ENCODE measurements at regions not wholly inside any gene's neighbourhood (a gene's known extent, or its start where the extent isn't known, plus 50 kb on each side); places are given as distances from the start of the nearest gene placed in this dataset.

DNA sequence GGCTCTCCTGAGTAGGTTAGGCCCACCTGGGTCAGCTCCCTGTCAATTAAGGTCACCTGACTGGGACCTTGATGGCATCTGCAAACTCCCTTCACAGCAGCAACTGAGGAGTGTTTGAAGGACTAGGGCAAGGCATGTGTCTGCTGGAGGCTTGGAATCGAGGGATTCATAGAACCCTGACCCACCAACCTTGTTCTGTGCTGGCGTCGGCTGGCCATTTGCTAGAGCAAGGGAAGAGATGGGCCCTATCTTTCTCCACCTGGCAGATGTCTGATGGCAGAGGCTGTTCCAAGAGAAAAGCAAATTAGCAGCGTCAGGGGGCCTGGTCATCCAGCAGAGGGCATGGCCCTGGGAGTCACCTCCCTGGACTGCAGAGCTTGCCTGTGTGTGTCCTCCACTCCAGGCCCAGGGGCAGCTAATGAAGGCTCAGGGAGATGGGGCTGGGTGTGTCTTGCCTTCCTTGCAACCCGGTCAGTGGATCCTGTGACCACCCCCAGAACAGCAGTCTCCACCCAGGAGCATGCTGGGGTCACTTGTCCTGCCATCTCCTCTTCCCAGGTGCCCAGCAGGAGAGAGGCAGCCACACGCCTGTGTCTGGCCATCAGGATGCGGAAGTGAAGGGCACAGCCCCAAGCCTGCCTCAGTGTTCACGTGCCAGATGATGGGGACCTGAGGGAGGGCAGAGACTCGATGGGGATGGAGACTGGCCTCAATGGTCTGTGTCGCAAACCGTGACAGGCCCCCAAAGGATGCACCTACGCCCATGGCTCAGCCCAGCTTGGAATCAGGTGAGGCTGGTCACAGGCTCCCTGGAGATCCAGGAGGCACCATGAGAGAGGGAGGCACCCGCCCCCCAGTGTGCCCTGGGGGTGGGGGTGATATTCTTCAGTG is 53.9 kb downstream of the BARX1 start:
- no peak for DNase-seq (ENCODE audit: low read depth)
- TF ChIP-seq, protein P1, sequence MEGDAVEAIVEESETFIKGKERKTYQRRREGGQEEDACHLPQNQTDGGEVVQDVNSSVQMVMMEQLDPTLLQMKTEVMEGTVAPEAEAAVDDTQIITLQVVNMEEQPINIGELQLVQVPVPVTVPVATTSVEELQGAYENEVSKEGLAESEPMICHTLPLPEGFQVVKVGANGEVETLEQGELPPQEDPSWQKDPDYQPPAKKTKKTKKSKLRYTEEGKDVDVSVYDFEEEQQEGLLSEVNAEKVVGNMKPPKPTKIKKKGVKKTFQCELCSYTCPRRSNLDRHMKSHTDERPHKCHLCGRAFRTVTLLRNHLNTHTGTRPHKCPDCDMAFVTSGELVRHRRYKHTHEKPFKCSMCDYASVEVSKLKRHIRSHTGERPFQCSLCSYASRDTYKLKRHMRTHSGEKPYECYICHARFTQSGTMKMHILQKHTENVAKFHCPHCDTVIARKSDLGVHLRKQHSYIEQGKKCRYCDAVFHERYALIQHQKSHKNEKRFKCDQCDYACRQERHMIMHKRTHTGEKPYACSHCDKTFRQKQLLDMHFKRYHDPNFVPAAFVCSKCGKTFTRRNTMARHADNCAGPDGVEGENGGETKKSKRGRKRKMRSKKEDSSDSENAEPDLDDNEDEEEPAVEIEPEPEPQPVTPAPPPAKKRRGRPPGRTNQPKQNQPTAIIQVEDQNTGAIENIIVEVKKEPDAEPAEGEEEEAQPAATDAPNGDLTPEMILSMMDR (IDR thresholded peaks at IDR 0.05; ENCODE audit: low read length, missing control alignments): no peak
- no peak overlapping the region for H3K4me3 ChIP-seq (replicated peaks; ENCODE audit: low read depth, low read length)

- H3K4me3 ChIP-seq (replicated peaks; ENCODE audit: low read depth, low read length): no peak overlapping the region
- no peak for DNase-seq (ENCODE audit: low read depth)
- TF ChIP-seq, protein P1 (IDR thresholded peaks at IDR 0.05; ENCODE audit: low read length, missing control alignments): no peak
These were observed 54.7 kb downstream of the BARX1 start for GRCh38 chr9:93900436-93900819.

- TF ChIP-seq, protein P1 (IDR thresholded peaks at IDR 0.05; ENCODE audit: low read length, missing control alignments): no peak
- DNase-seq (ENCODE audit: low read depth): no peak
- H3K4me3 ChIP-seq (replicated peaks; ENCODE audit: low read depth, low read length): no peak overlapping the region
These were observed 55.3 kb downstream of the BARX1 start for GRCh38 chr9:93899609-93900435.

DNA sequence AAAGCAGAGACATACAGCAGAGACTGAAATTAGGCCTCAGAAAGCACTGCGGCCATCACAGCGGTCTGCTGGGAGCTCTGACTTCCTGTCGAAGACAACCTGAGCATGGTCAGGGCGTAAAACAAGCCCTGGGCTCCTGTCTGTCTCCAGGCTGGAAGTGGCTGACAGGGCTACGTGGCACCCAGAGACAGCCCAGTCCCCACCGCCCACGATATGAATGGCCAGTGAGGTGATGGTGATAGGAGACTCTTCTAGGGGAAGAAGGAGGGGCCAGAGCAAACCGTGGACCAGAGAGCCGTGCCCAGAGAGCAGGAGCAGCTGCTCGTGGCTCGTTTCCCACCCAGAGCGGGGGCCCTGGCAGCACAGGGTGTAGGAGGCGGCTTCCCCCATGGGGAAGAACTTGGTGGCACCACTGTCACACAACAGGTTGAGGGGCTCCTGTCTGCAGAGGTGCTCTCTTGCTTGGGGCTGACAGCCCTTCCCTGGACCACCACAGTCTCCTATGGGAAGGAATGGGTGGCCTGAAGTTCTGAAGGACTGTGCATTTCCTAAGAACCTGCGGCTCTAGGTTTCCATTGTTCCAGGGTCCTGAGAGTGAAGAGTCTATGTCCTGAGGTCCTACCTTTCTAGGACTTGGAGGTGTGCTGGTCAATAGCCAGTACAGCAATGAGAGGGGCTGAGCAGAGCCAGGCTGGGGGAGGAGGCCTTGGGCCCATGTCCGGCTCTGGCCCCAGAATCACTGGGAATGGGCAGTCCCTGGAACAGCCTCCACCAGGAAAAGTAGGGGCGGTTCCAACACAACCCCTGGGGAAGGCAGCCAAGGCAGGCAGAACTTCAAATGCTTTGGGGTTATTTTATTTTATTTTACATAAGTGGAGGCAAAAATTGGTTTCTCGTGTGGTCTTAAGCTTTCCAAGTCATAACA is 56.4 kb downstream of the BARX1 start:
- H3K4me3 ChIP-seq (replicated peaks; ENCODE audit: low read depth, low read length): no peak overlapping the region
- DNase-seq (ENCODE audit: low read depth): no peak

GRCh38 chr9:93898026-93898425 is 57.1 kb downstream of the BARX1 start:
- DNase-seq (ENCODE audit: low read depth): no peak
- TF ChIP-seq, protein P1 (IDR thresholded peaks at IDR 0.05; ENCODE audit: low read length, missing control alignments): no peak
- H3K4me3 ChIP-seq (replicated peaks; ENCODE audit: low read depth, low read length): no peak overlapping the region

More for the DNA sequence above, 56.4 kb downstream of the BARX1 start:
- TF ChIP-seq, protein P1 (IDR thresholded peaks at IDR 0.05; ENCODE audit: low read length, missing control alignments): no peak
